Panc1 (cell line): ENCODE measurements at regions not wholly inside any gene's neighbourhood (a gene's known extent, or its start where the extent isn't known, plus 50 kb on each side); places are given as distances from the start of the nearest gene placed in this dataset.

Source experiments
- ATAC-seq: fragments of 200-7000 bp; cut with Tn5 transposase; 2 replicates; pipeline ENCODE4 v1.9.1; 2020; ENCODE audit warnings: mild to moderate bottlenecking, moderate library complexity
- BruUV-seq: library from RNA; stranded (reverse); fragments of 400-500 nt; replicated peaks from 2 replicates; lab custom pipeline; 2021; lab: Mats Ljungman, UMichigan
- CTCF ChIA-PET: fragments of 300-600 bp; sonication (Branson Sonifier 250); formaldehyde crosslinking; loops from one replicate; lab custom pipeline; 2022; ENCODE audit warnings: antibody characterized with exemption; lab: Charles Lee
- POLR2A ChIA-PET: fragments of 300-600 bp; sonication (Branson Sonifier 250); formaldehyde crosslinking; loops from one replicate; lab custom pipeline; 2022; ENCODE audit warnings: antibody characterized with exemption; lab: Charles Lee
- DNase-seq: peaks from one replicate; pipeline ENCODE4 v3.0.0-alpha.2; 2010; ENCODE audit warnings: low read depth, low spot score
- H3K27ac ChIP-seq: 2 replicates; pipeline ENCODE4 v1.5.1; 2011; ENCODE audit warnings: mild to moderate bottlenecking, low read length, inconsistent platforms
- H3K27me3 ChIP-seq: fragments of 200-500 bp; sonication (Bioruptor generic); 2 replicates; pipeline ENCODE4 v1.6.0; 2014; ENCODE audit warnings: low read length, inconsistent platforms; ENCODE audit not compliant: control insufficient read depth, insufficient read depth
- H3K36me3 ChIP-seq: fragments of 200-500 bp; sonication (Bioruptor generic); 2 replicates; pipeline ENCODE4 v1.5.1; 2014; ENCODE audit warnings: inconsistent platforms, mild to moderate bottlenecking, low read length, moderate library complexity; ENCODE audit not compliant: control insufficient read depth, insufficient read depth
- H3K4me1 ChIP-seq: 2 replicates; pipeline ENCODE4 v1.5.1; 2011; ENCODE audit warnings: inconsistent platforms, mild to moderate bottlenecking, low read length, moderate library complexity; ENCODE audit not compliant: control insufficient read depth, insufficient read depth
- H3K4me3 ChIP-seq, 2 experiments: 2 replicates each; pipeline ENCODE4 v1.5.1; 2011 to 2012; ENCODE audit warnings: low read depth in 2 of 2, low read length in 2 of 2, mild to moderate bottlenecking in 2 of 2, inconsistent platforms in 1 of 2, moderate library complexity in 1 of 2
- H3K9me3 ChIP-seq: fragments of 200-500 bp; sonication (Bioruptor generic); 2 replicates; pipeline ENCODE4 v1.5.1; 2014; ENCODE audit warnings: low read depth, mild to moderate bottlenecking, inconsistent platforms, low read length, moderate library complexity; ENCODE audit not compliant: control insufficient read depth, insufficient read depth
- POLR2AphosphoS5 ChIP-seq: IDR thresholded peaks from 2 replicates; pipeline ENCODE4 v1.6.1; 2012; ENCODE audit warnings: mild to moderate bottlenecking, low read depth, low read length, moderate library complexity
- SIN3A ChIP-seq: IDR thresholded peaks from 2 replicates; pipeline ENCODE4 v1.6.1; 2012; ENCODE audit warnings: low read depth, mild to moderate bottlenecking, low read length, moderate library complexity, borderline replicate concordance; ENCODE audit not compliant: insufficient read depth
- TCF7L2 ChIP-seq: IDR thresholded peaks from 2 replicates; pipeline ENCODE4 v1.6.1; 2011; ENCODE audit warnings: mild to moderate bottlenecking, low read depth, low read length, inconsistent platforms
- in situ Hi-C: cut with HindIII; loops from 2 replicates; pipeline ENCODE4 v1.10.0; 2016; ENCODE audit warnings: low sequenced_read_pairs, low pct_unique_long_range_greater_than_20kb
- intact Hi-C: fragments of 100-400 bp; cut with micrococcal nuclease; formaldehyde crosslinking; loops from one replicate; pipeline ENCODE4 v1.10.0; 2022; ENCODE audit not compliant: unreplicated experiment
- TF ChIP-seq, protein P1 (sequence below): fragments of 450-650 bp; IDR thresholded peaks from 2 replicates; pipeline ENCODE4 v1.5.1; 2017; ENCODE audit warnings: mild to moderate bottlenecking
- TF ChIP-seq, protein P2 (sequence below), 2 experiments: IDR thresholded peaks; 2 replicates each; pipeline ENCODE4 v1.6.1; 2011 to 2012; ENCODE audit warnings: low read depth in 2 of 2, control low read depth in 1 of 2, low read length in 1 of 2, mild to moderate bottlenecking in 1 of 2, moderate library complexity in 1 of 2; ENCODE audit not compliant: insufficient read depth in 1 of 2

DNA sequence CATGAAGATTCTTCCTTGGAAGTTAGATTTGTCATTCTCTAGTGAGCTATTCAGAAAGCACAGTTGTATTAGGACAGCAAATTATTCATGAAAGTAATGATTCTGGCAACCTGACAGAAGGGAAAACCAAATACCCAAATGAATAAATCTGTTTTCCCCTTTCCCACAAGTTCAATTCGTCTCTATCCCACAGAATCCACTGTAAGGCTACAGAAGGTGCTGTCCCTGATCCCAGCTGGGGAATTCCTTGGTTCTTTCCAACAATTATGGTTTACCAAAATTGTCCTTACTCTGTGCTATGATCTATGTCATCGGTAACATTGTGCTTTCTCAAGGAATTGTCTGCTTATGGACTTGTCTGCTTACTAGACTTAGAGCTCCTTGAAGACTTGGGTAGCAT lies 104.2 kb downstream of the FASLG start:
- intact Hi-C loops (no loop called here), in situ Hi-C loops (no loop called here)
- CTCF ChIA-PET = no interaction called here
- DNase-seq = no peak
- no TSS peak for BruUV-seq
- Histone ChIP-seq H3K4me3 (no peak overlapping the region), H3K9me3 (no peaks in the 10 kb centered on the region), H3K36me3 (no peaks in the 10 kb centered on the region), H3K27ac (no peak overlapping the region), H3K27me3 (no peaks in the 10 kb centered on the region), H3K4me1 (no peaks in the 10 kb centered on the region)
- POLR2A ChIA-PET = no interaction called here
- TF ChIP-seq, protein P1, sequence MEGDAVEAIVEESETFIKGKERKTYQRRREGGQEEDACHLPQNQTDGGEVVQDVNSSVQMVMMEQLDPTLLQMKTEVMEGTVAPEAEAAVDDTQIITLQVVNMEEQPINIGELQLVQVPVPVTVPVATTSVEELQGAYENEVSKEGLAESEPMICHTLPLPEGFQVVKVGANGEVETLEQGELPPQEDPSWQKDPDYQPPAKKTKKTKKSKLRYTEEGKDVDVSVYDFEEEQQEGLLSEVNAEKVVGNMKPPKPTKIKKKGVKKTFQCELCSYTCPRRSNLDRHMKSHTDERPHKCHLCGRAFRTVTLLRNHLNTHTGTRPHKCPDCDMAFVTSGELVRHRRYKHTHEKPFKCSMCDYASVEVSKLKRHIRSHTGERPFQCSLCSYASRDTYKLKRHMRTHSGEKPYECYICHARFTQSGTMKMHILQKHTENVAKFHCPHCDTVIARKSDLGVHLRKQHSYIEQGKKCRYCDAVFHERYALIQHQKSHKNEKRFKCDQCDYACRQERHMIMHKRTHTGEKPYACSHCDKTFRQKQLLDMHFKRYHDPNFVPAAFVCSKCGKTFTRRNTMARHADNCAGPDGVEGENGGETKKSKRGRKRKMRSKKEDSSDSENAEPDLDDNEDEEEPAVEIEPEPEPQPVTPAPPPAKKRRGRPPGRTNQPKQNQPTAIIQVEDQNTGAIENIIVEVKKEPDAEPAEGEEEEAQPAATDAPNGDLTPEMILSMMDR = no peak
- no peak for TF ChIP-seq SIN3A
- TF ChIP-seq TCF7L2 = no peak
- TF ChIP-seq, protein P2, sequence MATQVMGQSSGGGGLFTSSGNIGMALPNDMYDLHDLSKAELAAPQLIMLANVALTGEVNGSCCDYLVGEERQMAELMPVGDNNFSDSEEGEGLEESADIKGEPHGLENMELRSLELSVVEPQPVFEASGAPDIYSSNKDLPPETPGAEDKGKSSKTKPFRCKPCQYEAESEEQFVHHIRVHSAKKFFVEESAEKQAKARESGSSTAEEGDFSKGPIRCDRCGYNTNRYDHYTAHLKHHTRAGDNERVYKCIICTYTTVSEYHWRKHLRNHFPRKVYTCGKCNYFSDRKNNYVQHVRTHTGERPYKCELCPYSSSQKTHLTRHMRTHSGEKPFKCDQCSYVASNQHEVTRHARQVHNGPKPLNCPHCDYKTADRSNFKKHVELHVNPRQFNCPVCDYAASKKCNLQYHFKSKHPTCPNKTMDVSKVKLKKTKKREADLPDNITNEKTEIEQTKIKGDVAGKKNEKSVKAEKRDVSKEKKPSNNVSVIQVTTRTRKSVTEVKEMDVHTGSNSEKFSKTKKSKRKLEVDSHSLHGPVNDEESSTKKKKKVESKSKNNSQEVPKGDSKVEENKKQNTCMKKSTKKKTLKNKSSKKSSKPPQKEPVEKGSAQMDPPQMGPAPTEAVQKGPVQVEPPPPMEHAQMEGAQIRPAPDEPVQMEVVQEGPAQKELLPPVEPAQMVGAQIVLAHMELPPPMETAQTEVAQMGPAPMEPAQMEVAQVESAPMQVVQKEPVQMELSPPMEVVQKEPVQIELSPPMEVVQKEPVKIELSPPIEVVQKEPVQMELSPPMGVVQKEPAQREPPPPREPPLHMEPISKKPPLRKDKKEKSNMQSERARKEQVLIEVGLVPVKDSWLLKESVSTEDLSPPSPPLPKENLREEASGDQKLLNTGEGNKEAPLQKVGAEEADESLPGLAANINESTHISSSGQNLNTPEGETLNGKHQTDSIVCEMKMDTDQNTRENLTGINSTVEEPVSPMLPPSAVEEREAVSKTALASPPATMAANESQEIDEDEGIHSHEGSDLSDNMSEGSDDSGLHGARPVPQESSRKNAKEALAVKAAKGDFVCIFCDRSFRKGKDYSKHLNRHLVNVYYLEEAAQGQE (IDR thresholded peaks at IDR 0.05; ENCODE audit: insufficient read depth in 1 of 2, low read depth in 2 of 2, low read length in 1 of 2) = no peak
- TF ChIP-seq POLR2AphosphoS5 = no peak
- no peak for ATAC-seq

DNA sequence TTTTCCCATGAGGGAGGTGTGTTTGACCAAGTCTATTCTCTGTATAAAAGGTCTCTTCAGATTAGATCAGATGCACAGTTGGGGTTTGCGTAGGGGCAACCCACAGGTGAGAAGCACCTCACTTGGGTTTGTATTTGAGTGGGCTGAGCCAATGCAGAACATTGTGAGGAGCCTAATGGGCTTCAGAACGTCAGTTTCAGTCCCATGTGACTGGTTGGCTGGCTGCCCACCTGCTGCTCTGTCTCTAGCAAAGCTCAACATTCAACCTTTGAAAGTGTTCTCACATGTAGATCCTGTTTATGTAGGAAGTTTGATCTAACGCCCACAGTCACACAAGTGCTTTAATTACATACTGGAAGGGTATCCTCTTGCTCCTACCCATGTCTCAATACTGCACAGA lies 105.5 kb downstream of the FASLG start:
- BruUV-seq = no TSS peak
- DNase-seq (no peak), ATAC-seq (no peak)
- H3K27me3 ChIP-seq = no peaks in the 10 kb centered on the region
- H3K9me3 ChIP-seq = no peaks in the 10 kb centered on the region
- H3K4me3 ChIP-seq = no peak overlapping the region
- in situ Hi-C loops = no loop called here
- no peak for TF ChIP-seq POLR2AphosphoS5
- TF ChIP-seq, protein P2 (IDR thresholded peaks at IDR 0.05; ENCODE audit: insufficient read depth in 1 of 2, low read depth in 2 of 2, low read length in 1 of 2) = no peak
- TF ChIP-seq SIN3A = no peak
- TF ChIP-seq, protein P1 = no peak
- no peak for TF ChIP-seq TCF7L2
- intact Hi-C loops = no loop called here
- H3K4me1 ChIP-seq = no peaks in the 10 kb centered on the region
- ChIA-PET CTCF (no interaction called here), POLR2A (no interaction called here)
- H3K36me3 ChIP-seq = no peaks in the 10 kb centered on the region
- no peak overlapping the region for H3K27ac ChIP-seq
